SU-DHL-6 (cell line): ENCODE measurements at regions not wholly inside any gene's neighbourhood (a gene's known extent, or its start where the extent isn't known, plus 50 kb on each side); places are given as distances from the start of the nearest gene placed in this dataset.

ENCODE experiments used
- H2AFZ ChIP-seq: fragments of 200-600 bp; sonication (generic); 2 replicates; pipeline ENCODE4 v1.6.1; 2014; ENCODE audit warnings: low read depth, mild to moderate bottlenecking, moderate library complexity, mixed read lengths, antibody characterized with exemption, low read length; ENCODE audit not compliant: severe bottlenecking
- H3F3A ChIP-seq: fragments of 200-600 bp; shearing (Covaris generic); 2 replicates; pipeline ENCODE4 v1.6.0; 2016; ENCODE audit warnings: antibody characterized with exemption, mild to moderate bottlenecking; ENCODE audit not compliant: insufficient read depth
- H3K27ac ChIP-seq: fragments of 200-600 bp; sonication (generic); 2 replicates; pipeline ENCODE4 v1.5.1; 2016; ENCODE audit warnings: low read depth, mild to moderate bottlenecking, low read length, moderate library complexity, mixed read lengths
- H3K27me3 ChIP-seq: fragments of 200-600 bp; sonication (generic), shearing (Covaris generic); 2 replicates; pipeline ENCODE4 v1.6.0; 2014; ENCODE audit warnings: mild to moderate bottlenecking, low read length
- H3K36me3 ChIP-seq: fragments of 200-600 bp; sonication (generic); 2 replicates; pipeline ENCODE4 v1.6.1; 2014; ENCODE audit warnings: mild to moderate bottlenecking, low read length, mixed read lengths
- H3K4me2 ChIP-seq: fragments of 300-600, 200-600 bp; shearing (Covaris generic), sonication (generic); 2 replicates; pipeline ENCODE4 v1.6.0; 2014; ENCODE audit warnings: low read length, low read depth, mild to moderate bottlenecking; ENCODE audit not compliant: poor library complexity, severe bottlenecking
- H3K4me3 ChIP-seq: fragments of 200-600 bp; sonication (generic); 2 replicates; pipeline ENCODE4 v1.5.1; 2014; ENCODE audit warnings: antibody characterized with exemption, low read length, mild to moderate bottlenecking, mixed read lengths; ENCODE audit not compliant: insufficient read depth, poor library complexity, severe bottlenecking
- H3K79me2 ChIP-seq: fragments of 200-600 bp; sonication (generic); 2 replicates; pipeline ENCODE4 v1.6.1; 2014; ENCODE audit warnings: mild to moderate bottlenecking, low read length, moderate library complexity; ENCODE audit not compliant: insufficient read depth
- H3K9ac ChIP-seq: fragments of 200-600 bp; sonication (generic); 2 replicates; pipeline ENCODE4 v1.7.0; 2014; ENCODE audit warnings: mild to moderate bottlenecking, low read length
- H3K9me2 ChIP-seq: fragments of 200-600 bp; sonication (generic); replicated peaks from 2 replicates; pipeline ENCODE4 v1.6.1; 2014; ENCODE audit warnings: low read length; ENCODE audit not compliant: insufficient read depth
- H3K9me3 ChIP-seq: fragments of 200-600 bp; sonication (generic); 2 replicates; pipeline ENCODE4 v1.6.1; 2014; ENCODE audit warnings: low read length, mixed read lengths; ENCODE audit not compliant: insufficient read depth
- H4K20me1 ChIP-seq: fragments of 200-600 bp; sonication (generic); 2 replicates; pipeline ENCODE4 v1.6.1; 2014; ENCODE audit warnings: low read depth, mild to moderate bottlenecking, antibody characterized with exemption, low read length, moderate library complexity, mixed read lengths
- EZH2phosphoT487 ChIP-seq: fragments of 200-600 bp; sonication (generic), shearing (Covaris generic); conservative IDR thresholded peaks from 2 replicates; pipeline ENCODE4 v1.6.1; 2018; ENCODE audit warnings: mild to moderate bottlenecking, antibody characterized with exemption, low read length, moderate library complexity, mixed read lengths
- TF ChIP-seq, protein P1 (sequence below): fragments of 200-600 bp; sonication (generic); IDR thresholded peaks from one replicate; pipeline ENCODE4 v1.5.1; 2017; ENCODE audit warnings: antibody characterized with exemption, mild to moderate bottlenecking, low read length, moderate library complexity; ENCODE audit not compliant: insufficient read depth, poor library complexity, severe bottlenecking

GRCh38 chr5:154694159-154694558 lies 61.0 kb upstream of the LARP1 start:
- Histone ChIP-seq H3K4me2 (no peak overlapping the region), H2AFZ (no peak overlapping the region), H3K79me2 (no peaks in the 10 kb centered on the region), H3K9me2 (no peaks in the 10 kb centered on the region), H3F3A (no peaks in the 10 kb centered on the region), H3K4me3 (no peak overlapping the region), H3K36me3 (no peaks in the 10 kb centered on the region), H3K9me3 (no peaks in the 10 kb centered on the region), H4K20me1 (no peaks in the 10 kb centered on the region), H3K9ac (no peak overlapping the region), H3K27ac (no peak overlapping the region), H3K27me3 (no peaks in the 10 kb centered on the region)
- no peak for TF ChIP-seq EZH2phosphoT487
- TF ChIP-seq, protein P1, sequence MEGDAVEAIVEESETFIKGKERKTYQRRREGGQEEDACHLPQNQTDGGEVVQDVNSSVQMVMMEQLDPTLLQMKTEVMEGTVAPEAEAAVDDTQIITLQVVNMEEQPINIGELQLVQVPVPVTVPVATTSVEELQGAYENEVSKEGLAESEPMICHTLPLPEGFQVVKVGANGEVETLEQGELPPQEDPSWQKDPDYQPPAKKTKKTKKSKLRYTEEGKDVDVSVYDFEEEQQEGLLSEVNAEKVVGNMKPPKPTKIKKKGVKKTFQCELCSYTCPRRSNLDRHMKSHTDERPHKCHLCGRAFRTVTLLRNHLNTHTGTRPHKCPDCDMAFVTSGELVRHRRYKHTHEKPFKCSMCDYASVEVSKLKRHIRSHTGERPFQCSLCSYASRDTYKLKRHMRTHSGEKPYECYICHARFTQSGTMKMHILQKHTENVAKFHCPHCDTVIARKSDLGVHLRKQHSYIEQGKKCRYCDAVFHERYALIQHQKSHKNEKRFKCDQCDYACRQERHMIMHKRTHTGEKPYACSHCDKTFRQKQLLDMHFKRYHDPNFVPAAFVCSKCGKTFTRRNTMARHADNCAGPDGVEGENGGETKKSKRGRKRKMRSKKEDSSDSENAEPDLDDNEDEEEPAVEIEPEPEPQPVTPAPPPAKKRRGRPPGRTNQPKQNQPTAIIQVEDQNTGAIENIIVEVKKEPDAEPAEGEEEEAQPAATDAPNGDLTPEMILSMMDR = no peak

DNA sequence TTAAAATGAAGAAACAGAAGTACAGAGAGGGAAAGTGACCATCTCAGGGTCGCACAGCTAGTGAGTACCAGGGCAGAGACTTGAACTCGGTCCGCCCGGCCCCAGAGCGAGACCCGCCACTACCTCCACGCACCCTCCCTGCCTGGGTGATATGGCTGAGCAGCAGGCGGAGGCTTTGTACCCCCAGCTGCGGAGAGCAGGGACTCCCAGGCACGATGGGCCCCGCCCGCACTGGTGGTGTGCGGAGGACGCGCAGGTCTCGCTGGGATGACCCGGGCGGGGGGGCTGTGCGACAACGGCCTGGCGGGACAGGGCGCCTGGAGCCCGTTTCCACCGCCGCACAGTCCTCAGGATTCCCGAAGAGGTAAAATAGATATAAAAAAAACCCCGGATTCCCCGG lies 64.7 kb upstream of the LARP1 start:
- Histone ChIP-seq H3K4me2 (no peak overlapping the region), H3K9ac (no peak overlapping the region), H3K9me3 (peaks cover 6% of the 10 kb centered on the region; the same call in 1 of the 2 replicates), H3F3A (no peaks in the 10 kb centered on the region), H4K20me1 (no peaks in the 10 kb centered on the region), H3K27ac (no peak overlapping the region), H3K9me2 (no peaks in the 10 kb centered on the region), H2AFZ (no peak overlapping the region), H3K4me3 (no peak overlapping the region), H3K79me2 (peaks cover 21% of the 10 kb centered on the region), H3K36me3 (no peaks in the 10 kb centered on the region), H3K27me3 (no peaks in the 10 kb centered on the region)
- TF ChIP-seq, protein P1 = no peak
- no peak for TF ChIP-seq EZH2phosphoT487

DNA sequence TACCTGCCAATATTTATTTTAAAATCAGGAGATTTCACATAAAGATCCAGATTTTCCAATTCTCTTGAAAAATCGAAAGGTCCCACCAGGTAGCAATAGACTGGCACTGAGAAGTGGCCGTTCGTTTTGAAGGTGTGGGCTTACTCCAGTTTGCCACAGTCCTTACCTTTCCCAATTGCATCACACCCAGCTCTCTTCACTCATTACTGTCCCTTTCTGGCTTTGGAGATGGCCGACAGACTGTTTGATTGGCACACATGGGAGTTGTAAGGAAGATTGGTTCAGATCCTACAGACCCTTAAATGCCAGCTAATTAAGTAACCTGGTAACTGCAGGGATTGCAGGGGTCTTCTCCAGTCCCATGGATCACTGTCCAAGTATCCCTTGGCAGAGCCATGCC lies 68.7 kb upstream of the LARP1 start:
- peaks cover 6% of the 10 kb centered on the region for H3F3A ChIP-seq
- H3K4me3 ChIP-seq = no peak overlapping the region
- TF ChIP-seq EZH2phosphoT487 = no peak
- TF ChIP-seq, protein P1 = no peak
- H3K9me3 ChIP-seq = peaks cover 6% of the 10 kb centered on the region; the same call in 1 of the 2 replicates
- H4K20me1 ChIP-seq = no peaks in the 10 kb centered on the region
- no peaks in the 10 kb centered on the region for H3K27me3 ChIP-seq
- peaks cover 42% of the 10 kb centered on the region for H3K79me2 ChIP-seq
- no peaks in the 10 kb centered on the region for H3K36me3 ChIP-seq
- no peak overlapping the region for H3K9ac ChIP-seq
- H3K9me2 ChIP-seq = no peaks in the 10 kb centered on the region
- H3K4me2 ChIP-seq = no peak overlapping the region
- no peak overlapping the region for H3K27ac ChIP-seq
- H2AFZ ChIP-seq = no peak overlapping the region
